NCI-H748 treated with DMSO at 0.1 percent for 48 hours (cell line): ENCODE measurements at regions not wholly inside any gene's neighbourhood (a gene's known extent, or its start where the extent isn't known, plus 50 kb on each side); places are given as distances from the start of the nearest gene placed in this dataset.
"Not testable (repeated sequence)": the region's sequence is repeated elsewhere in the genome, so short reads cannot be mapped to it uniquely, and the experiment has no call there.

Source experiments
- DNase-seq: peaks from one replicate; lab custom pipeline; 2025; lab: John Stamatoyannopoulos, UW

DNA sequence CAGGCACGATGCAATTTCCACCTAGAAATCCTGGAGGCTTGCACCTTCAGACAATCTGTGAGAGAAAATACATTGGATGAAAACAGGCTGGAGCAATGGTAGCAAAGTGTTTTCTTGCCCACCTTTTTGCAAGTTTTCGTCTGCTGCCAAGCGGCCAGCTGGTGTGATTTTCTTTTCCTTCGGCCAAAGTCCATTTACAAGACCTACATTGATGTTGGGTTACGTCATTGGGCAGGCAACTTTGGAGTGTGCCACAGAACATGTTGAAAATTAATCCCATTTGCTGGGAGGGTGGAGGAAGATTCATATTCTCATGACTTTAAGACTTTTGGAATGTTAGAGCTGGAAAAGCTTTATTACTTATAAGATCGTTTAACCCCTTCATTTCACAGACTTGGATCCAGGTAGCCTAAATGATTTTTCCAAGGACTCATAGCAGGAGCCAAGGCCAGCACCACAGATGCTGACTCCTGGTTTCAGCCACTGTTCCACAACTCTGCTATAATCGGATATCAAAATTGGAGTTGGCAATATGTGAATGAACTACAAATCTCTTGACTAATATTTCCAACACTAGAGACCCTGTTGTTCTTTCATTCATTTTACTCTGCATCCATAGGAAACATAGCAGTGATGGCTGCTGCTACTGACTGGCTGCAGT is 352.1 kb downstream of the RND3 start:
- DNase-seq, result no peak

- DNase-seq, result no peak
These were observed 353.1 kb downstream of the RND3 start for GRCh38 chr2:150134223-150134857.

DNA sequence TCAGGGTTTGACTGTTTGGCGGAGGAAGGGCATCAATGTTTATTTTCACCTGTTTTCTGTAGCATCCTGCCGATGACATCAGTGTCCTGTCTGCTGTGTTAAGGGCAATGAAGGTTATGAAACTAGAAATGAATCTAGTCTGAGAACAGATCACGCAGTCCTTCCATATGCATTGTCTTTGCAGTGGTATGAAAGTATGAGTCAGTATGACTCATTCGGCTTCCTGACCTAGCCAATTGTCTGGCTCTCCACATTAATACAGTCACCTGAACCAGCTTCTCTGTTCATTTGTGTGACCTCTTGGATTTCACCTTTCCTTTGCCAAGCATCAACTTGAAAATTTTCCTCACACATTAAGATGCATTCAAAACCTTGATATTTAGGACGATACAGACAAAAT is 353.8 kb downstream of the RND3 start:
- DNase-seq, result peak; percentile 17

DNA sequence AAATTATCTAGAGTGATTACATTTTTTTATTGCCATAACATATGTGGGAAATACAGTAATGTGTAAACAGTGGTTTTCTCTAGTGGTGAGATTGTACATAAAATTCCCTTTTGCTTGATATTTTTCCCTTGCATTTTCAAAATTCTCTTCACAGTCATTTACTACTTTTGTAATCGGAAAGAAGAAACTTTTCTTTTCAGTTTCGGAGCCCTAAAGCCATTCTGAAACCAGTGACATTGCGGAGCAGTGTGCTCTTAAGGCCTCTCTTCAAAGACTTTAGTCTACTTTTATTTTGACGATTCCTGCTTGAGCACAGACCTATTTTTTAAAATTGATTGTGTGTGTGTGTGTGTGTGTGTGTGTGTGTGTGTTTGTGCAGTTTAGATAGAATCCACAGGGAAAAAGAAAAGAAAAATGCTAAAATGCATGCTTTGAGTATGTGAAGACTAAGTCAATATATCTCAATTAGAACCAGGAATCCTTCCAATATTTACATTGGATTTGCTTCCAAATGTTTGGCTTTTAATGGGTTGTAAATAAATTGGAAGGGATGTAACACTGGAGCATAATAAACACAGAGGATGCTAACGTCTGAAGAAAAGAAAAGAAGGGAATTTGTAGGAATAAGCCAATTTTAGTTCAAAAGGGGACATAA is 357.4 kb downstream of the RND3 start:
- DNase-seq, result peak; percentile 69

DNA sequence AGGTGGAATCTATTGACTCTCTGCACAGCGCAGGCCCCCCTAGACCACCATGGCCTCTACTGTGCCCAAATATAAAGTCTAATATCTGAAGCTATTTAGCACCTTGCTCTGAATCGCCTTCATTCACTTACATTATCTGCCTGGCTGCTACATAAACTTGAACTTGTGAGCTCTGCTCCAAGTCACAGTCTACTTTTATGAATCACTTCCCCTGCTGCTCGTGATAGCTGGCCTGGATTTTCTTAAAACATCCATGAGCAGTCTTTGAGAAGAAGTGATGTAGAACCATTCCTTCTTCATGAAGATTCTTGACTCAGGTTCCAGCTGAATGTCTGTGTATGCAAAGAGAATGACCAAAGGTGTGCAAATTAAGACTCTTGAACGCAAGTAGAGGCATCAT is 359.5 kb downstream of the RND3 start:
- DNase-seq, result no peak

GRCh38 chr2:150127346-150127990 is 360.0 kb downstream of the RND3 start:
- no peak for DNase-seq

DNA sequence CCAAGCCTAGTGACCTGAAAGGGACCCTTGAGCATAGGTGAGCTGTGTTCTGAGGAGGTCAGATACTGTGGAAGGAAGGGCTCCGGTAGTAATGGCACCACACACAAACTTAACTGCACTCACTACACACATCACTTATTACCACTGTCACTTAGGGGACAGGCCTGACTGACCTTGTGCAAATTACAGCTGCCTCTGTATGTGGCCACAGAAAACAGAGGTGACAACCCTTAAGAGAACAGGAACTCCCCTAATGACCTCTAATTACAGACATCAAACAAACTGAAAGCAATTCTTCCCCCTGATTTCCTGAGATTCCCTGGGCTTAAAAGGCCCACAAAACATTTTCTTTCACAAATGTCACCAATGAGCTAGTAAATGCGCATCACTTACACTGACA is 360.6 kb downstream of the RND3 start:
- no peak for DNase-seq

- no peak for DNase-seq
These were observed 361.2 kb downstream of the RND3 start for GRCh38 chr2:150126143-150126740.

- no peak for DNase-seq
These were observed 361.8 kb downstream of the RND3 start for GRCh38 chr2:150125708-150126107.

DNA sequence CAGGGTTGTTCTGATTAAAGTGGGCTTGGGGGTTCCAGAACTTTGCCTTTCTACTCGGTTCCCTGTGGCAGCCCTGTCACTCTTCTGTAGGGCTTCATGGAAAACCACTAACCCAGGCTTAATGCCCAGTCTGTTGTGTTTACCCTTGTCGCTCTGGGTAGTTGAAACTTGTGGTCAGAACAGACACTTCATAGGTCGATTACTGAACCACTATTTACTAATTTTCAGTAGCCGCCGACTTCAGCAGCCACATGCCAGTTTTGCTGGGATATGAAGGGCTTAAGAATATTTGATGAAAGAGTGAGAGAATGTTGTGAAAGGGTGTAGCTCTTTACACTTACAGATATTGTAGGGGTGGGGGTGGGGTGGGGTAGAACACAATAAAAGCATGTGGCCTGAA is 362.3 kb downstream of the RND3 start:
- DNase-seq, result no peak

- DNase-seq, result no peak
These were observed 362.7 kb downstream of the RND3 start for GRCh38 chr2:150124739-150125138.

DNA sequence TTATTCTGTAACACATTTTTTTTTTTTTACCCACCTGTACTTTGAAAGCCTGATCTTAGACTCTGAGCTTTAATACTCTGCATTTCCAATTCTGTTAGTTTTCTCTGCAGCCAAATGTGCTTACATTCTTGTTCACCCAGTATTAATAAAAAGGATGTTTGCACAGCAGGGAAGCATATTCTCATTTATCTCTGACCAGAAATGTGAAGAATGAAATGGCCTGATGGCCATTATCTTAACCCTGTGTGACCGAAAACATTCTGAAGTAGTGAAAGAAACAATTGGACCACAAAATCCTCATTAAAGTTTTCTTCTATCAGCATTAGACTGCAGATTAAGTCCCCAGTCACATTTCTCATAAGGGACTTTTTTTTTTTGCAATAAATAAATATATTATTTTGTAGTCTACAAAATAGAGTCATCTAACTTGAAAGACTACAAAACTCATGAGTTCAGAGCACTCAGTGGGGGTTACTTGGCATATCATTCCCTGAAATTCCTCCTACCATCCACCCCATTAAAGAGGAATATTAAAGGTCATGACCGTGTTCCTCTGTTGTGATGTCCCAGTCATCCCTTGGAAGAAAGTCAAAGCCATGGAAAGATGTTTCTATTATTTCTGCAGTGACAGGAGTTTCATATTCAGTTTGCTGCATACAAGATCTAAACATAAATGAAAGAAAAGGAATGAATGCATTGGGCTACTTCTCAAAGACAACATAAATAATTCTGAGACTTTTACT is 364.4 kb downstream of the RND3 start:
- no peak for DNase-seq

DNA sequence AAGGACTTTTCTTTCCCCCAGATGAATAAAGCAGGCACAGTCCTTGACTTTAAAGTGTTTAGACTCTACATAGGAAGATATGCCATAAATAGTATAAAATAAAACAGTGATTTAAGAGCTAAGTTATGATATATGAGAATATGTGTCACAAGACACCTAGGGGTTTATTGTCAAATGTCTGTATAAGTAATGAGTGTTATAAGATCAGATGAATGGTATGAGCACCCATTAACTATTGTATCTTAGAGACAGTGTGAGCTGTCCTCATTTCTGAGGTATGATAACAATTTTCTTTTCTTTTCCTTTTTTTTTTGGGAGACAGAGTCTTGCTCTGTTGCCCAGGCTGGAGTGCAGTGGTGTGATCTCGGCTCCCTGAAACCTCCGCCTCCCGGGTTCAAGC is 365.3 kb downstream of the RND3 start:
- DNase-seq, result no peak

GRCh38 chr2:150120326-150120955 is 367.0 kb downstream of the RND3 start:
- peak; percentile 72 for DNase-seq

DNA sequence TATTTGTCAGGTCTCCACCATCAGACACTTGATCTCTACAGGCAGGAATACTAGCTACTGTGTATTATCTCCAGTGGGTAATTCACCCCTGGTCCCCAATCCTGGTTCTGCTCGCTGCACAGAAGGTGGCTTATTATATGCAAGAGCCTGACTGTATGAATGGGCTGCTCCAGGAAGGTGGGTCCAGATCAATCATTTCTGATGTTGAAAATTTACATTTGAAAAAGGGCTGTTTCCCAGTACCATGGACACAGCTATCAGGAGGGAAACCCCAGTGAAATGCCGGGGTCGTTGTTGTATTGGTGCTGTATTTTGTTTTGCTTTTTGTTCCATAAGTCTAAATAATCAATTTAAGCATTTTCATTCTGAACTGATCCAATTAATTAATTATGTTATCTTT is 367.6 kb downstream of the RND3 start:
- DNase-seq, result peak; percentile 37

DNA sequence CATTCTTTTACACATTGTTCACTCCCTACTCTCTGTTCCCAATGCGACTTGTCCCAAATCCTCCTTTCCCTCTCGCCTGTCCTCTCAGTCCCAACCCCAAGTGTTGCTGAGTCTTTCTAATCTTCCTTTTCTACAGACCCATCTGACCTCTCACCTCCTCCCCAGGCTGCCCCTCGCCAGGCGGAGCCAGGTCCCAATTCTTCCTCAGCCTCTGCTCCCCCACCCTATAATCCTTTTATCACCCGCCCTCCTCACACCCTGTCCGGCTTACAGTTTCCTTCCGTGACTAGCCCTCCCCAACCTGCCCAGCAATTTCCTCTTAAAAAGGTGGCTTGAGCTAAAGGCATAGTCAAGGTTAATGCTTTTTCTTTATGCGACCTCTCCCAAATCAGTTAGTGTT is 373.4 kb downstream of the RND3 start:
- DNase-seq, result not testable (repeated sequence)

DNA sequence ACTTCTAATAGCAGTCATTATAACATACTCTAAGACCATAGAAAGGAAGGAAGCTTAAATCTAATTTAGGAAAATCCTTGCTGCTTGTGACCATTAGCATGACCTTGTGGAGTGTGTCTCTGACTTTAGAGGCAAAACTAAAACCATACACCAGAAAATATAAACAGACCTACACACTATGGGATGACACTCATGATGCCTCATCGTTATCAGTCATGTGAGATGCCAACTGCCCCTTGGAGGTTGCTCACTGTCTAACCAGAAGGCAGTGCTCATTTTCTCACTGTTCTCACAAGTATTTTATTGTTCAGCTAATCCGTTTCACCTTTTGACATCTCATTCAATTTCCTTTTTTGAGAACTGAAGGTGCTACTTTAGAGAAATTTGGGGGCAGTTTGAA is 376.9 kb downstream of the RND3 start:
- DNase-seq, result no peak

DNA sequence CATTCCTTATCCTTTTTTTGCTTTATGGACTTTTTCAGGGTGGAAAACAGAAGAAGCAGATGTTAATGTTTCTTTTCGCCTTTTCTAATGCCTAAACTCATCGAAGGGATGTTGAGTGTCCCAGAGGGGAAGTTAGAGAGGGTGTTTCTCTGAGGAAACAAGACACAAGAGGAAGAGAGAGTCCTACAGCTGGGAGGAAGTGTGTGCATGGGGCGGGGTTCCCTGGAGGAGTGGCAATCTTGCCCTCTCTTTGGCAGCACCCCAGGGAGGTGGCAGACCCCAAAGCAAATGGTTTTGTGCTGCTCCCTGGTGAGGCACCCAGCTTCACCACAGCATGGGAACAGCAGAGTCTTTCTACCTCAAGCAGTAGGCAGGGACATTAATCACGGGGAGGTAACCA is 377.6 kb downstream of the RND3 start:
- no peak for DNase-seq

GRCh38 chr2:150109028-150109427 is 378.4 kb downstream of the RND3 start:
- no peak for DNase-seq

- DNase-seq, result no peak
These were observed 379.7 kb downstream of the RND3 start for GRCh38 chr2:150107816-150108215.

GRCh38 chr2:150107170-150107569 is 380.3 kb downstream of the RND3 start:
- no peak for DNase-seq
